ENCODE measurements at regions not wholly inside any gene's neighbourhood (a gene's known extent, or its start where the extent isn't known, plus 50 kb on each side); places are given as distances from the start of the nearest gene placed in this dataset.
A peak's percentile ranks its signal among the peaks of the same experiment; 100 is the strongest.

DNA sequence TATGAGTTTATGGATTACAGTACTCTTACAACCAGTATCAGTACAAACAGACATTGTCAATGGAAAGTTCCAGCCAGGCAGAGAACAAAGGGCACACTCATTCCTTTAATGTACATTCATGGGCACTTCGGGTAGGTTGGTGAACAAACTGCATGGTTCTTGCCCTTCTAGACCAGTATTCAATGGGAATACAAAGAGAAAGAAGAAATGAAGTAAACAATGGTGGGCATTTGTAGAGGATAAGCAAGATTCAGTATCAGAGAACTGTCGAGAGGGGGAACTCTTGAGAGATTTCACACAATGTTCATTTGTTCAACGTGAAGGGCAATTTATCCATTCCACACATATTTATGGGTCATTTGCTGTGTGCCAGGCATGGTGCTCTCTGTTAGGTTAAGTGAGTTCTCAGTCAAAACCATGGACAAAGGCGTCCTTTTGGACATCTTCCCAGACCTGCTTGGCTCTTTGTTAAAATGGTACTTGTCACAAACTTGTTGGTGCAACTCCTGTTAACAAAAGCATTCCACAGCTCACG, 714.8 kb downstream of the DHX35 start:
- DNase-seq (ENCODE audit: extremely low spot score in 2 of 2) = no peak
- Histone ChIP-seq H3K27ac (no peak overlapping the region), H3K27me3 (no peaks in the 10 kb centered on the region)

DNA sequence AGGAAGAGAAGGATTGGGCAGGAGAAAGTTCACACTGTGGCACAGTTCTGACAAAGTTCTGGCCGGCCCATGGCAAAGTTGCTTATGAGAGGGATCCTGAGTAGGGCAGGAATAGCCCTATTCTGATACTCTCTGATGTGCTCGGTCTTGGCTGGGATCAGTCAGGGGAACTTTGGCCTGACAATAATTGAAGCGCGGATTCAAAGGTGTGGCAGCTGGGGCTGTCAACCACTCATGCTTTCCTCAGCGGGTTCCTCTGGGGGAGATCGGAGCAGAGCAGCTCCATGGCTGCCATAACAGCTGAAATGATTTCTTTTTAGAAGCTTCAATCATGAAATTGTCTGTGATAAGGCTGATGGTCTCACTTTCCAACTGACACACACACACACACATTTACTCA, 714.1 kb downstream of the DHX35 start:
- intact Hi-C loops (cut with DNase I) = no loop called here
- Histone ChIP-seq H3K9me3 (no peaks in the 10 kb centered on the region), H3K27ac (no peak overlapping the region), H3K4me1 (no peaks in the 10 kb centered on the region), H3K27me3 (no peaks in the 10 kb centered on the region), H3K36me3 (no peaks in the 10 kb centered on the region), H3K4me3 (no peak overlapping the region)
- DNase-seq (ENCODE audit: extremely low spot score in 2 of 2) = no peak
- TF ChIP-seq POLR2AphosphoS5 (IDR thresholded peaks at IDR 0.05; ENCODE audit: insufficient read depth in 1 of 2, low read depth in 1 of 2) (no peak), POLR2A (IDR thresholded peaks at IDR 0.05) (no peak)
- TF ChIP-seq, protein P1, sequence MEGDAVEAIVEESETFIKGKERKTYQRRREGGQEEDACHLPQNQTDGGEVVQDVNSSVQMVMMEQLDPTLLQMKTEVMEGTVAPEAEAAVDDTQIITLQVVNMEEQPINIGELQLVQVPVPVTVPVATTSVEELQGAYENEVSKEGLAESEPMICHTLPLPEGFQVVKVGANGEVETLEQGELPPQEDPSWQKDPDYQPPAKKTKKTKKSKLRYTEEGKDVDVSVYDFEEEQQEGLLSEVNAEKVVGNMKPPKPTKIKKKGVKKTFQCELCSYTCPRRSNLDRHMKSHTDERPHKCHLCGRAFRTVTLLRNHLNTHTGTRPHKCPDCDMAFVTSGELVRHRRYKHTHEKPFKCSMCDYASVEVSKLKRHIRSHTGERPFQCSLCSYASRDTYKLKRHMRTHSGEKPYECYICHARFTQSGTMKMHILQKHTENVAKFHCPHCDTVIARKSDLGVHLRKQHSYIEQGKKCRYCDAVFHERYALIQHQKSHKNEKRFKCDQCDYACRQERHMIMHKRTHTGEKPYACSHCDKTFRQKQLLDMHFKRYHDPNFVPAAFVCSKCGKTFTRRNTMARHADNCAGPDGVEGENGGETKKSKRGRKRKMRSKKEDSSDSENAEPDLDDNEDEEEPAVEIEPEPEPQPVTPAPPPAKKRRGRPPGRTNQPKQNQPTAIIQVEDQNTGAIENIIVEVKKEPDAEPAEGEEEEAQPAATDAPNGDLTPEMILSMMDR (IDR thresholded peaks at IDR 0.05) = no peak

More for the DNA sequence above, 714.8 kb downstream of the DHX35 start:
- no peaks in the 10 kb centered on the region for H3K9me3 ChIP-seq
- H3K4me3 ChIP-seq = no peak overlapping the region
- H3K36me3 ChIP-seq = no peaks in the 10 kb centered on the region
- intact Hi-C loops (cut with DNase I) = no loop called here
- TF ChIP-seq, protein P1 (IDR thresholded peaks at IDR 0.05) = no peak
- peak in 1 of 2 donors; percentile 14 for TF ChIP-seq POLR2AphosphoS5 (IDR thresholded peaks at IDR 0.05; ENCODE audit: insufficient read depth in 1 of 2, low read depth in 1 of 2)
- TF ChIP-seq POLR2A (IDR thresholded peaks at IDR 0.05) = no peak
- no peaks in the 10 kb centered on the region for H3K4me1 ChIP-seq

DNA sequence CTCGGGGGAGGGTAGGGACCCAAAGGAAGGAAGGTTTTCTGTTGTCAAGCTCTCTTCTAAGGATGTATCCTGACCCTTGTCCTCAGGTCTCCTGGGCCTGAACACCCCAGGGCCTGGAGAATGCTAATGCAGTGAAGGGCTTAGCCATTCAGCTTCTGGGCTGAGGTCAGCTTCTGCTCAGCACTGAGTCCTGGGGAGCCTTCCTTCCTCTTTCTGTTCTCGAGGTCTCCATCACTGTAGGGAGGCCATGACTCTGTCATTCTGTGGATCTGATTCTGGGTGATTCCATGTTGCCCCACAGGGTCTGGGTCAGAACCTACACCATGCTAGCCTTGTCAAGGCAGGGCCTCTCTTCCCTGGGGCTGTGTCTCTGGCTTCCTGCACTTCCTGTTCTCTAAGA, 712.7 kb downstream of the DHX35 start:
- Histone ChIP-seq H3K27ac (no peak overlapping the region), H3K9me3 (no peaks in the 10 kb centered on the region), H3K4me3 (no peak overlapping the region), H3K36me3 (no peaks in the 10 kb centered on the region), H3K4me1 (no peaks in the 10 kb centered on the region), H3K27me3 (no peaks in the 10 kb centered on the region)
- DNase-seq (ENCODE audit: extremely low spot score in 2 of 2) = no peak
- intact Hi-C loops (cut with DNase I) = no loop called here
- no peak for TF ChIP-seq POLR2AphosphoS5 (IDR thresholded peaks at IDR 0.05; ENCODE audit: insufficient read depth in 1 of 2, low read depth in 1 of 2)
- TF ChIP-seq POLR2A (IDR thresholded peaks at IDR 0.05) = no peak
- TF ChIP-seq, protein P1 (IDR thresholded peaks at IDR 0.05) = no peak

DNA sequence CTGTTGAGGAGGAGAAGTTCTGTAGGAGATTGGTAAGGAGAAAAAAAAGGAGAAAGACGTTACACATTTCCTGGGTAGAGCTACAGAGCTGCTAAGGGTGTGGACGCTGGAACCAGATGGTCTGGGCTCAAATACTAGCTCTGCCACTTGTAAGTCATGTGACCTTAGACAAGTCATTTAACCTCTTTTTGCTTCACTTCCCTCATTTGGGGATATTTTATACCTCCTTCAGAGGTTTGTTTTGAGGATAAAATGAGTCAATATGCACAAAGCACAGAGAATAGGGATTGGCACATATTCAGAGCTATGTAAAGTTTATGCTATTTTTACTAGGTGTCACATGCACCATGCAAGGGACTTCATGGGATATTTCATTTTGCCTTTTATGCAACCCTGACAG, 708.8 kb downstream of the DHX35 start:
- H3K27me3 ChIP-seq = no peaks in the 10 kb centered on the region
- no peak overlapping the region for H3K4me3 ChIP-seq
- TF ChIP-seq POLR2AphosphoS5 (IDR thresholded peaks at IDR 0.05; ENCODE audit: insufficient read depth in 1 of 2, low read depth in 1 of 2) (no peak), POLR2A (IDR thresholded peaks at IDR 0.05) (no peak)
- TF ChIP-seq, protein P1 (IDR thresholded peaks at IDR 0.05) = no peak
- intact Hi-C loops (cut with DNase I) = no loop called here
- no peaks in the 10 kb centered on the region for H3K9me3 ChIP-seq
- no peak for DNase-seq (ENCODE audit: extremely low spot score in 2 of 2)
- no peaks in the 10 kb centered on the region for H3K4me1 ChIP-seq
- no peak overlapping the region for H3K27ac ChIP-seq
- H3K36me3 ChIP-seq = no peaks in the 10 kb centered on the region

DNA sequence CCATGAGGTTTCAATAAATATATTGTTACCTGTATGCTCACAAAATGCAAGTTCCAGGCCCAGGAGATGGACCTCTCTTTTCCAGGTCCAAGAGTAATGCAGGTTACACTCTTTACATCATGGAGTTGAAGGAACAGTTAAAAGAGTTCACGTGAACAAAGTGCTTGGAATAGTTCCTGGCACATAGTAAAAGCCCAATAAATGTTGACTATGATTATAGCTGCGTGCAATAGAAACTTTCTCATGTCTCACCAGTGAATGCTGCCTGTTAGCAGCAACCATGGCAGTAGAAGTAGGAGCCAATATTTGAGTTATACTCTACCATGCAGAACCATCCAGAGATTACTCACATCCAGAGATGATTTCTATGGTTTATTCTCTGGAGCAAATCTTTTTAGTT, 707.5 kb downstream of the DHX35 start:
- no peak for DNase-seq (ENCODE audit: extremely low spot score in 2 of 2)
- TF ChIP-seq, protein P1 (IDR thresholded peaks at IDR 0.05) = no peak
- TF ChIP-seq POLR2A (IDR thresholded peaks at IDR 0.05) = no peak
- no peak for TF ChIP-seq POLR2AphosphoS5 (IDR thresholded peaks at IDR 0.05; ENCODE audit: insufficient read depth in 1 of 2, low read depth in 1 of 2)
- no peaks in the 10 kb centered on the region for H3K4me1 ChIP-seq
- intact Hi-C loops (cut with DNase I) = no loop called here
- no peaks in the 10 kb centered on the region for H3K9me3 ChIP-seq
- no peak overlapping the region for H3K27ac ChIP-seq
- H3K4me3 ChIP-seq = no peak overlapping the region
- H3K36me3 ChIP-seq = no peaks in the 10 kb centered on the region
- no peaks in the 10 kb centered on the region for H3K27me3 ChIP-seq
